ENCODE measurements at regions not wholly inside any gene's neighbourhood (a gene's known extent, or its start where the extent isn't known, plus 50 kb on each side); places are given as distances from the start of the nearest gene placed in this dataset.
A peak's percentile ranks its signal among the peaks of the same experiment; 100 is the strongest.

GRCh38 chr20:22431419-22431818, 153.0 kb downstream of the FOXA2 start:
- H3K4me1 ChIP-seq, result peaks cover 7 to 15% (median 13%) of the 10 kb centered on the region in 4 donors
- H3K9me3 ChIP-seq, result peaks cover 0 to 5% (median 2%) of the 10 kb centered on the region in 4 donors
- intact Hi-C loops (cut with DNase I; ENCODE audit: low total_unique reads), result no loop called here
- H3K36me3 ChIP-seq, result no peaks in the 10 kb centered on the region
- H3K27ac ChIP-seq, result no peak overlapping the region
- 80 to 91% (median 84%) methylated on average over 2 of the region's 2 CpGs for WGBS, 5 donors
- TF ChIP-seq POLR2AphosphoS5 (IDR thresholded peaks at IDR 0.05) (no peak), POLR2A (IDR thresholded peaks at IDR 0.05) (no peak), EP300 (IDR thresholded peaks at IDR 0.05) (no peak), CTCF (IDR thresholded peaks at IDR 0.05) (no peak)
- H3K27me3 ChIP-seq, result peaks cover 0 to 6% (median 0%) of the 10 kb centered on the region in 3 donors
- no peak overlapping the region for H3K4me3 ChIP-seq
- DNase-seq, result no peak

- Histone ChIP-seq H3K4me1 (peaks cover 7 to 15% (median 13%) of the 10 kb centered on the region in 4 donors), H3K4me3 (no peak overlapping the region), H3K27me3 (peaks cover 0 to 6% (median 0%) of the 10 kb centered on the region in 3 donors), H3K9me3 (peaks cover 0 to 5% (median 2%) of the 10 kb centered on the region in 4 donors), H3K27ac (no peak overlapping the region), H3K36me3 (no peaks in the 10 kb centered on the region)
- peak in 1 of 2 donors; percentile 53 for DNase-seq
- TF ChIP-seq CTCF (IDR thresholded peaks at IDR 0.05), result no peak
- TF ChIP-seq EP300 (IDR thresholded peaks at IDR 0.05), result no peak
- no peak for TF ChIP-seq POLR2AphosphoS5 (IDR thresholded peaks at IDR 0.05)
- TF ChIP-seq POLR2A (IDR thresholded peaks at IDR 0.05), result no peak
- intact Hi-C loops (cut with DNase I; ENCODE audit: low total_unique reads), result no loop called here
- WGBS, 5 donors, result 64 to 72% (median 68%) methylated on average over 11 of the region's 11 CpGs
These were observed 153.6 kb downstream of the FOXA2 start for GRCh38 chr20:22430746-22431168.

- Histone ChIP-seq H3K27ac (no peak overlapping the region), H3K36me3 (no peaks in the 10 kb centered on the region), H3K9me3 (peaks cover 0 to 5% (median 2%) of the 10 kb centered on the region in 4 donors), H3K4me1 (peaks cover 7 to 15% (median 13%) of the 10 kb centered on the region in 4 donors), H3K4me3 (no peak overlapping the region), H3K27me3 (peaks cover 0 to 6% (median 0%) of the 10 kb centered on the region in 3 donors)
- TF ChIP-seq CTCF (IDR thresholded peaks at IDR 0.05), result no peak
- TF ChIP-seq POLR2AphosphoS5 (IDR thresholded peaks at IDR 0.05), result no peak
- no peak for TF ChIP-seq EP300 (IDR thresholded peaks at IDR 0.05)
- TF ChIP-seq POLR2A (IDR thresholded peaks at IDR 0.05), result no peak
- intact Hi-C loops (cut with DNase I; ENCODE audit: low total_unique reads), result no loop called here
- no peak for DNase-seq
- 62 to 68% (median 63%) methylated on average over 15 of the region's 15 CpGs for WGBS, 5 donors
These were observed 154.1 kb downstream of the FOXA2 start for GRCh38 chr20:22430154-22430745.

- H3K4me1 ChIP-seq, result peaks cover 7 to 15% (median 13%) of the 10 kb centered on the region in 4 donors
- H3K27me3 ChIP-seq, result peaks cover 0 to 6% (median 0%) of the 10 kb centered on the region in 3 donors
- DNase-seq, result peak in 1 of 2 donors; percentile 13
- H3K9me3 ChIP-seq, result peaks cover 0 to 2% (median 0%) of the 10 kb centered on the region in 4 donors
- 41 to 61% (median 48%) methylated on average over 9 to 10 of the region's 10 CpGs for WGBS, 5 donors
- H3K4me3 ChIP-seq, result no peak overlapping the region
- TF ChIP-seq CTCF (IDR thresholded peaks at IDR 0.05) (no peak), EP300 (IDR thresholded peaks at IDR 0.05) (no peak), POLR2A (IDR thresholded peaks at IDR 0.05) (no peak), POLR2AphosphoS5 (IDR thresholded peaks at IDR 0.05) (no peak)
- no peaks in the 10 kb centered on the region for H3K36me3 ChIP-seq
- H3K27ac ChIP-seq, result no peak overlapping the region
- intact Hi-C loops (cut with DNase I; ENCODE audit: low total_unique reads), result no loop called here
These were observed 154.9 kb downstream of the FOXA2 start for GRCh38 chr20:22429175-22430153.

All from stomach (tissue), 8 donors.